Stomach (tissue), 8 donors: ENCODE measurements at regions not wholly inside any gene's neighbourhood (a gene's known extent, or its start where the extent isn't known, plus 50 kb on each side); places are given as distances from the start of the nearest gene placed in this dataset.

Experiments
- DNase-seq, 2 donors: peaks; one replicate each; pipeline versions ENCODE4 v3.0.0 to v3.0.0-alpha.2; 2013 to 2019
- H3K27ac ChIP-seq, 5 donors: fragments of 200-600 bp in 4 of 5; sonication (generic) in 4 of 5; one replicate each; pipeline ENCODE4 v1.5.1; 2013 to 2019; ENCODE audit warnings: mild to moderate bottlenecking in 1 of 5, moderate library complexity in 1 of 5
- H3K27me3 ChIP-seq, 3 donors: fragments of 200-600 bp; sonication (generic); one replicate each; pipeline ENCODE4 v1.5.1; 2017 to 2019; ENCODE audit warnings: mixed run types in 1 of 3
- H3K36me3 ChIP-seq, 4 donors: fragments of 200-600 bp; sonication (generic); 1 replicate in 3 of 4; 2 replicates in 1 of 4; pipeline ENCODE4 v1.5.1; 2016 to 2019
- H3K4me1 ChIP-seq, 4 donors: fragments of 200-600 bp; sonication (generic); one replicate each; pipeline ENCODE4 v1.5.1; 2016 to 2019
- H3K4me3 ChIP-seq, 4 donors: fragments of 200-600 bp; sonication (generic) in 3 of 4; one replicate each; pipeline ENCODE4 v1.5.1; 2016 to 2019; ENCODE audit warnings: mild to moderate bottlenecking in 1 of 4
- H3K9me3 ChIP-seq, 4 donors: fragments of 200-600 bp; sonication (generic); one replicate each; pipeline ENCODE4 v1.5.1; 2016 to 2019
- CTCF ChIP-seq, 7 experiments: fragments of 450-650 bp in 4 of 7; fragments of 200-600 bp in 3 of 7; sonication (generic) in 3 of 7; IDR thresholded peaks; one replicate each; pipeline ENCODE4 v1.5.1; 2016 to 2019; ENCODE audit warnings: antibody characterized with exemption in 7 of 7, control low read depth in 2 of 7, mild to moderate bottlenecking in 1 of 7
- EP300 ChIP-seq: sonication (generic); formaldehyde crosslinking; IDR thresholded peaks from one replicate; pipeline ENCODE4 v1.6.1; 2017; ENCODE audit warnings: antibody characterized with exemption
- POLR2A ChIP-seq, 4 donors: fragments of 450-650 bp; IDR thresholded peaks; one replicate each; pipeline ENCODE4 v1.6.1; 2016; ENCODE audit warnings: antibody characterized with exemption in 4 of 4, control low read depth in 2 of 4, mild to moderate bottlenecking in 1 of 4, moderate library complexity in 1 of 4
- POLR2AphosphoS5 ChIP-seq, 3 donors: sonication (generic); formaldehyde crosslinking; IDR thresholded peaks; one replicate each; pipeline ENCODE4 v1.6.1; 2016; ENCODE audit warnings: antibody characterized with exemption in 3 of 3
- WGBS, 5 donors: extraction: QIAGEN DNeasy Blood & Tissue Kit in 3 of 5; methylation state at CpG; one replicate each; pipeline versions ENCODE4 v1.1.5 to v1.1.7; 2013 to 2018; 5-methylcytosine and 5-hydroxymethylcytosine counted together
- intact Hi-C: fragments of 100-400 bp; cut with DNase I; formaldehyde crosslinking; loops from one replicate; pipeline ENCODE4 v1.15.1; 2023; ENCODE audit warnings: low total_unique reads
- donor health status: healthy with polysubstance abuse.
- donor health status: Bipolar disorder and iron deficiency.
- donor health status: healthy.

GRCh38 chr6:40732878-40733277 lies 145.7 kb upstream of the LRFN2 start:
- Histone ChIP-seq H3K27me3 (peaks cover 0 to 21% (median 0%) of the 10 kb centered on the region in 3 donors), H3K4me1 (no peaks in the 10 kb centered on the region), H3K9me3 (no peaks in the 10 kb centered on the region), H3K4me3 (no peak overlapping the region), H3K36me3 (no peaks in the 10 kb centered on the region), H3K27ac (no peak overlapping the region)
- DNase-seq = no peak
- intact Hi-C loops = no loop called here
- WGBS, 5 donors = 60 to 71% (median 63%) methylated on average over 3 of the region's 3 CpGs
- TF ChIP-seq EP300 (no peak), POLR2AphosphoS5 (IDR thresholded peaks at IDR 0.05) (no peak), CTCF (IDR thresholded peaks at IDR 0.05) (no peak), POLR2A (IDR thresholded peaks at IDR 0.05) (no peak)

GRCh38 chr6:40728643-40729042 lies 141.5 kb upstream of the LRFN2 start:
- Histone ChIP-seq H3K27ac (no peak overlapping the region), H3K27me3 (no peaks in the 10 kb centered on the region), H3K9me3 (no peaks in the 10 kb centered on the region), H3K4me3 (no peak overlapping the region), H3K4me1 (no peaks in the 10 kb centered on the region), H3K36me3 (no peaks in the 10 kb centered on the region)
- no peak for TF ChIP-seq POLR2A (IDR thresholded peaks at IDR 0.05)
- no peak for TF ChIP-seq CTCF (IDR thresholded peaks at IDR 0.05)
- no peak for TF ChIP-seq POLR2AphosphoS5 (IDR thresholded peaks at IDR 0.05)
- 87 to 95% (median 91%) methylated on average over 3 of the region's 3 CpGs for WGBS, 5 donors
- no peak for DNase-seq
- intact Hi-C loops = no loop called here

GRCh38 chr6:40727271-40727670 lies 140.1 kb upstream of the LRFN2 start:
- DNase-seq = no peak
- intact Hi-C loops = no loop called here
- Histone ChIP-seq H3K9me3 (no peaks in the 10 kb centered on the region), H3K36me3 (no peaks in the 10 kb centered on the region), H3K27me3 (no peaks in the 10 kb centered on the region), H3K27ac (no peak overlapping the region), H3K4me1 (no peaks in the 10 kb centered on the region), H3K4me3 (no peak overlapping the region)
- WGBS, 5 donors = 93 to 100% (median 96%) methylated on average over 1 of the region's 1 CpG
- no peak for TF ChIP-seq POLR2A (IDR thresholded peaks at IDR 0.05)
- TF ChIP-seq EP300 = no peak
- TF ChIP-seq POLR2AphosphoS5 (IDR thresholded peaks at IDR 0.05) = no peak

GRCh38 chr6:40726853-40727252 lies 139.7 kb upstream of the LRFN2 start:
- H3K27ac ChIP-seq = no peak overlapping the region
- no peaks in the 10 kb centered on the region for H3K4me1 ChIP-seq
- H3K27me3 ChIP-seq = no peaks in the 10 kb centered on the region
- 93 to 96% (median 94%) methylated on average over 5 of the region's 5 CpGs for WGBS, 5 donors
- no peak for DNase-seq
- no peaks in the 10 kb centered on the region for H3K36me3 ChIP-seq
- TF ChIP-seq CTCF (IDR thresholded peaks at IDR 0.05) (no peak), POLR2A (IDR thresholded peaks at IDR 0.05) (no peak), POLR2AphosphoS5 (IDR thresholded peaks at IDR 0.05) (no peak), EP300 (no peak)
- no peaks in the 10 kb centered on the region for H3K9me3 ChIP-seq
- no peak overlapping the region for H3K4me3 ChIP-seq
- intact Hi-C loops = no loop called here

GRCh38 chr6:40725390-40725789 lies 138.2 kb upstream of the LRFN2 start:
- intact Hi-C loops = no loop called here
- no peak for DNase-seq
- no peak overlapping the region for H3K4me3 ChIP-seq
- no peaks in the 10 kb centered on the region for H3K9me3 ChIP-seq
- no peak for TF ChIP-seq EP300
- no peak for TF ChIP-seq CTCF (IDR thresholded peaks at IDR 0.05)
- no peak for TF ChIP-seq POLR2AphosphoS5 (IDR thresholded peaks at IDR 0.05)
- TF ChIP-seq POLR2A (IDR thresholded peaks at IDR 0.05) = no peak
- H3K27ac ChIP-seq = no peak overlapping the region
- WGBS, 5 donors = 86 to 94% (median 88%) methylated on average over 2 of the region's 2 CpGs
- no peaks in the 10 kb centered on the region for H3K27me3 ChIP-seq
- H3K4me1 ChIP-seq = peaks cover 0 to 5% (median 4%) of the 10 kb centered on the region in 4 donors
- H3K36me3 ChIP-seq = no peaks in the 10 kb centered on the region
